K562 (cell line): ENCODE measurements at regions not wholly inside any gene's neighbourhood (a gene's known extent, or its start where the extent isn't known, plus 50 kb on each side); places are given as distances from the start of the nearest gene placed in this dataset.

Source experiments
- ATAC-seq: fragments of 200-7000 bp; cut with Tn5 transposase; 3 replicates; pipeline ENCODE4 v1.9.1; 2020; ENCODE audit warnings: moderate library complexity
- BruUV-seq: library from RNA; stranded (reverse); fragments of 400-500 nt; replicated peaks from 2 replicates; lab custom pipeline; 2021; lab: Mats Ljungman, UMichigan
- CTCF ChIA-PET: fragments of 300-600 bp; formaldehyde crosslinking; extraction: SDS; loops from one replicate; lab custom pipeline; 2021; ENCODE audit warnings: low intra/inter-chr PET ratio; lab: Yijun Ruan, JAX
- POLR2A ChIA-PET: fragments of 300-600, 350-650 bp; sonication (Branson Sonifier 250); formaldehyde crosslinking; extraction: SDS; loops from one replicate; lab custom pipeline; 2021; ENCODE audit warnings: antibody characterized with exemption, inconsistent platforms; lab: Yijun Ruan, JAX
- DNase-seq, 4 experiments: peaks; one replicate each; pipeline versions ENCODE4 v3.0.0 to v3.0.0-alpha.2; 2011 to 2018; ENCODE audit warnings: low spot score in 3 of 4, mixed read lengths in 3 of 4; ENCODE audit errors: extremely low read depth in 1 of 4
- FAIRE-seq: peaks from 2 replicates; lab custom pipeline; 2011; peaks lifted over from hg19 to GRCh38; lab: Jason Lieb, UNC
- H2AFZ ChIP-seq: 2 replicates; pipeline ENCODE4 v1.6.0; 2011; ENCODE audit warnings: low read depth, low read length, control low read depth, inconsistent platforms
- H3K27ac ChIP-seq: fragments of 200-600 bp; 3 replicates; pipeline ENCODE4 v1.8.0; 2011; ENCODE audit warnings: low read depth, mild to moderate bottlenecking, control low read depth, inconsistent platforms, low read length, moderate library complexity, mixed read lengths; ENCODE audit errors: extremely low read depth
- H3K27me3 ChIP-seq, 2 experiments: fragments of 300-600 bp in 1 of 2; 2 replicates in 1 of 2; 3 replicates in 1 of 2; pipeline versions ENCODE4 v1.6.0 to v1.8.0; 2011; ENCODE audit warnings: inconsistent platforms in 2 of 2, low read length in 2 of 2, mild to moderate bottlenecking in 1 of 2, mixed read lengths in 1 of 2, moderate library complexity in 1 of 2; ENCODE audit not compliant: control insufficient read depth in 2 of 2, insufficient read depth in 2 of 2
- H3K36me3 ChIP-seq: fragments of 300-600 bp; 3 replicates; pipeline ENCODE4 v1.8.0; 2011; ENCODE audit warnings: mild to moderate bottlenecking, low read length, inconsistent platforms; ENCODE audit not compliant: control insufficient read depth, insufficient read depth
- H3K4me1 ChIP-seq, 2 experiments: fragments of 200-600 bp in 1 of 2; replicated peaks in 1 of 2; 2 replicates in 1 of 2; 3 replicates in 1 of 2; pipeline versions ENCODE4 v1.5.1 to v1.8.0; 2011; ENCODE audit warnings: inconsistent platforms in 2 of 2, low read length in 2 of 2, mild to moderate bottlenecking in 1 of 2, mixed read lengths in 1 of 2, moderate library complexity in 1 of 2; ENCODE audit not compliant: control insufficient read depth in 2 of 2, insufficient read depth in 2 of 2
- H3K4me2 ChIP-seq: 2 replicates; pipeline ENCODE4 v1.6.1; 2011; ENCODE audit warnings: low read length, control low read depth, inconsistent platforms, mixed read lengths; ENCODE audit not compliant: insufficient read depth
- H3K4me3 ChIP-seq: fragments of 200-600 bp; sonication (generic), shearing (Covaris generic); 2 replicates; pipeline ENCODE4 v1.5.1; 2016; ENCODE audit warnings: control low read depth, inconsistent platforms
- H3K79me2 ChIP-seq: fragments of 200-600 bp; 3 replicates; pipeline ENCODE4 v1.8.0; 2011; ENCODE audit warnings: low read length, inconsistent platforms; ENCODE audit not compliant: control insufficient read depth, insufficient read depth
- H3K9ac ChIP-seq, 2 experiments: 2 replicates each; pipeline versions ENCODE4 v1.6.0 to v1.6.1; 2011; ENCODE audit warnings: low read depth in 2 of 2, low read length in 2 of 2, control low read depth in 1 of 2, inconsistent platforms in 1 of 2, mild to moderate bottlenecking in 1 of 2, mixed read lengths in 1 of 2; ENCODE audit not compliant: insufficient read depth in 1 of 2
- H3K9me1 ChIP-seq: one replicate; pipeline ENCODE4 v1.6.0; 2011; ENCODE audit warnings: inconsistent platforms, mild to moderate bottlenecking, low read length, moderate library complexity; ENCODE audit not compliant: control insufficient read depth, insufficient read depth
- H3K9me3 ChIP-seq: replicated peaks from 2 replicates; pipeline ENCODE4 v1.5.1; 2011; ENCODE audit warnings: low read depth, low read length, inconsistent platforms; ENCODE audit not compliant: control insufficient read depth, insufficient read depth
- H4K20me1 ChIP-seq: replicated peaks from 2 replicates; pipeline ENCODE4 v1.6.1; 2011; ENCODE audit warnings: low read length, inconsistent platforms, mixed read lengths; ENCODE audit not compliant: control insufficient read depth, insufficient read depth
- BCL6 ChIP-seq: fragments of 250-450 bp; sonication (Bioruptor Pico); IDR thresholded peaks from 2 replicates; pipeline ENCODE4 v1.4.0; 2020
- FOXP1 ChIP-seq: sonication (generic); formaldehyde crosslinking; IDR thresholded peaks from 2 replicates; pipeline ENCODE4 v1.8.0; 2022; ENCODE audit warnings: mild to moderate bottlenecking, missing genetic modification reagents
- KAT2B ChIP-seq: IDR thresholded peaks from one replicate; pipeline ENCODE4 v1.6.1; 2012; ENCODE audit warnings: low read depth, mild to moderate bottlenecking, control low read depth, inconsistent platforms, low read length, moderate library complexity
- KDM5B ChIP-seq: fragments of 200-600 bp; sonication (generic); IDR thresholded peaks from 2 replicates; pipeline ENCODE4 v1.6.1; 2012; ENCODE audit warnings: low read depth, mild to moderate bottlenecking, moderate library complexity, low read length, control low read depth, inconsistent platforms; ENCODE audit not compliant: insufficient replicate concordance
- MED1 ChIP-seq: sonication (generic); formaldehyde crosslinking; IDR thresholded peaks from 2 replicates; pipeline ENCODE4 v1.8.1; 2023; ENCODE audit warnings: missing genetic modification reagents, borderline replicate concordance
- ZNF12 ChIP-seq: sonication (generic); formaldehyde crosslinking; IDR thresholded peaks from 2 replicates; pipeline ENCODE4 v1.4.0; 2020; ENCODE audit warnings: mild to moderate bottlenecking, missing genetic modification reagents
- WGBS: fragments of 100-300 bp; shearing (Covaris generic); methylation state at CpG from one replicate; pipeline ENCODE4 v1.1.6; 2016; ENCODE audit warnings: low coverage, mixed read lengths; ENCODE audit not compliant: insufficient coverage; ENCODE audit errors: missing lambda C conversion rate; 5-methylcytosine and 5-hydroxymethylcytosine counted together
- in situ Hi-C: fragments of 300-500 bp; cut with MboI; formaldehyde crosslinking; loops from 4 replicates; pipeline ENCODE4 v1.15.0; 2018; ENCODE audit warnings: inconsistent platforms, mixed read lengths
- intact Hi-C: fragments of 100-400 bp; cut with micrococcal nuclease; formaldehyde crosslinking; loops from 2 replicates; pipeline ENCODE4 v1.14.2; 2022
- TF ChIP-seq, protein P1 (sequence below): fragments of 250-450 bp; sonication (Bioruptor Pico); IDR thresholded peaks from 2 replicates; pipeline ENCODE4 v1.5.0; 2020; ENCODE audit warnings: mild to moderate bottlenecking
- TF ChIP-seq, protein P2 (sequence below): fragments of 450-650 bp; formaldehyde crosslinking; IDR thresholded peaks from 2 replicates; pipeline ENCODE4 v1.4.0; 2020; ENCODE audit warnings: mild to moderate bottlenecking, mixed read lengths
- TF ChIP-seq, protein P3 (sequence below): fragments of 450-650 bp; IDR thresholded peaks from 2 replicates; pipeline ENCODE4 v1.7.1; 2018; ENCODE audit warnings: mild to moderate bottlenecking, low read depth; ENCODE audit not compliant: partially characterized antibody
- TF ChIP-seq, protein P4 (sequence below): fragments of 450-650 bp; IDR thresholded peaks from 2 replicates; pipeline ENCODE4 v1.6.1; 2018; ENCODE audit warnings: mild to moderate bottlenecking, low read depth; ENCODE audit not compliant: partially characterized antibody

DNA sequence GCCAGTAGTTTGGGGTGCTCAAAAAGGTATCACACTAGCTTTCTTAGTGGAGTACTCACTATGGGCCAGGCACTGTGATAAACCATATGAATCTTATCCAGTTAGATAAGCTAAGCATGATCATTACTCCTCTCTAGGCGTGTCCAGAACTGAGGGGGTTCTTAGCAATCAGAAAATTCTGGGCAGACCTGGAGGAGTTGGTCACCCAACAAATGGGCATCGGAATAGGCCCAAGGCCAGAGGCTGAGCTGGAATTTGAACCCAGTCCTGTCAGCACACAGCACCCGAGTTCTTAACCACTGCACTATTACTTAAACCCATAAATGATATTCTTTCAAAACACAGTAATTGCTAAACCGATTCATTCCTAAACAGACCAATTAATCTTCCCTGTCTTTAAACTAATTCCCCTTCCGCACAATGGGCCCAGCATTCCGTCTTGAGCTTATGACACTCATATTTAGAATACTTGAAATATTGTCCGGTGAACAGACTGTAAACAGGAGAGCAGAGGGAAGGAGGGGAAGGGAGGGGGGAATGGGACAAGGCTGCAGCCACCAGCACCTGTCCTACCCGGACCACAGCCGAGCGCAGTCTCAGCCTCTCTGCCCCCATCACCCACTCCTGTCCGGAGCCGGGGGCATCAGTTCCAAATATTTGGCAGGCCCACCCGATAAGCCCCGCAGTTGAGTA, 113.0 kb upstream of the GADD45A start (continued):
- TF ChIP-seq, protein P1, sequence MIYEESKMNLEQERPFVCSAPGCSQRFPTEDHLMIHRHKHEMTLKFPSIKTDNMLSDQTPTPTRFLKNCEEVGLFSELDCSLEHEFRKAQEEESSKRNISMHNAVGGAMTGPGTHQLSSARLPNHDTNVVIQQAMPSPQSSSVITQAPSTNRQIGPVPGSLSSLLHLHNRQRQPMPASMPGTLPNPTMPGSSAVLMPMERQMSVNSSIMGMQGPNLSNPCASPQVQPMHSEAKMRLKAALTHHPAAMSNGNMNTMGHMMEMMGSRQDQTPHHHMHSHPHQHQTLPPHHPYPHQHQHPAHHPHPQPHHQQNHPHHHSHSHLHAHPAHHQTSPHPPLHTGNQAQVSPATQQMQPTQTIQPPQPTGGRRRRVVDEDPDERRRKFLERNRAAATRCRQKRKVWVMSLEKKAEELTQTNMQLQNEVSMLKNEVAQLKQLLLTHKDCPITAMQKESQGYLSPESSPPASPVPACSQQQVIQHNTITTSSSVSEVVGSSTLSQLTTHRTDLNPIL = no peak
- no peak for TF ChIP-seq ZNF12

DNA sequence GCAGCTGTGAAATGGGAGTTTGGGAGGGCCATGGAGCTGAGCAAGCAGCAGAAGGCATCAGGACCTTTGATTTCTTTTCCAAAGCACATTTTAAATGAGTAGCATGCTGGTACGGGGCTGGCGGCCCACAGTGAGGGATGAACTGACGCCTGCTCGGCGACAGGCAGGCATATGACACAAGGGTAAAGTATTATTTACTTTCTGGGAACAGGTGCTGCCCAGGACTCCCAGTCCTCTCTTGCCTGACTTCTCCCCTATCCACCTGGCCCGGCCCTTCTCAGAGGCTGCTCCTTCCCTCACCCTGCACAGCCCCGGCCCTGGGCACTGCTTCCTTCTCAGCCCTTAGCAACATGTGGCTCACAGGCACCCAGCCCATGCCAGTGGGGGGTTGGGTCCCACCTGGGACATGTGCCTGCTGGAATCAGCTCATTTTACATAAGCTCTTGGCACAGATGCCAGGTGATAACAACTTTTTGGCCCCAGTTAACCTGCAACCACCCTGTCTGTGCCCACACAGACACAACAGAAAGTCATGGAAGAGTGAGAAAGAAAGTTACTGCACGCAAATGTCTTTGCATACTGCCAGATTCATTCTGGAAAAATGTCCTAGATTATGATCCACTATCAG, 112.3 kb upstream of the GADD45A start:
- Histone ChIP-seq H4K20me1 (no peaks in the 10 kb centered on the region), H2AFZ (no peak overlapping the region), H3K9me3 (no peaks in the 10 kb centered on the region), H3K36me3 (no peaks in the 10 kb centered on the region), H3K27me3 (no peaks in the 10 kb centered on the region), H3K4me3 (no peak overlapping the region), H3K4me1 (peaks cover 0 to 20% of the 10 kb centered on the region in 2 experiments; a peak in 3 of 5 replicates), H3K79me2 (no peaks in the 10 kb centered on the region), H3K4me2 (no peak overlapping the region), H3K9ac (no peak overlapping the region), H3K9me1 (no peaks in the 10 kb centered on the region), H3K27ac (no peak overlapping the region)
- no TSS peak for BruUV-seq
- ChIA-PET CTCF (interaction anchor here (0.6 kb wide), 1 partner anchor 115 kb away, joined by 3 read pairs; no protein-coding TSS in a partner anchor), POLR2A (interaction anchor here (0.6 to 3.1 kb wide), 6 partner anchors 9 to 183 kb away, joined by 3 to 10 read pairs (median 3); no protein-coding TSS in a partner anchor)
- WGBS = 68% methylated on average over 8 of the region's 8 CpGs
- FAIRE-seq (no peak), DNase-seq (no peak), ATAC-seq (no peak)
- in situ Hi-C loops (no loop called here), intact Hi-C loops (no loop called here)
- TF ChIP-seq BCL6 (CRISPR knock-in tag) (no peak), KAT2B (no peak), MED1 (CRISPR knock-in tag) (no peak), KDM5B (no peak), FOXP1 (CRISPR knock-in tag) (no peak)
- TF ChIP-seq, protein P2, sequence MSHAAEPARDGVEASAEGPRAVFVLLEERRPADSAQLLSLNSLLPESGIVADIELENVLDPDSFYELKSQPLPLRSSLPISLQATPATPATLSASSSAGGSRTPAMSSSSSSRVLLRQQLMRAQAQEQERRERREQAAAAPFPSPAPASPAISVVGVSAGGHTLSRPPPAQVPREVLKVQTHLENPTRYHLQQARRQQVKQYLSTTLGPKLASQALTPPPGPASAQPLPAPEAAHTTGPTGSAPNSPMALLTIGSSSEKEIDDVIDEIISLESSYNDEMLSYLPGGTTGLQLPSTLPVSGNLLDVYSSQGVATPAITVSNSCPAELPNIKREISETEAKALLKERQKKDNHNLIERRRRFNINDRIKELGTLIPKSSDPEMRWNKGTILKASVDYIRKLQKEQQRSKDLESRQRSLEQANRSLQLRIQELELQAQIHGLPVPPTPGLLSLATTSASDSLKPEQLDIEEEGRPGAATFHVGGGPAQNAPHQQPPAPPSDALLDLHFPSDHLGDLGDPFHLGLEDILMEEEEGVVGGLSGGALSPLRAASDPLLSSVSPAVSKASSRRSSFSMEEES = no peak
- TF ChIP-seq, protein P3, sequence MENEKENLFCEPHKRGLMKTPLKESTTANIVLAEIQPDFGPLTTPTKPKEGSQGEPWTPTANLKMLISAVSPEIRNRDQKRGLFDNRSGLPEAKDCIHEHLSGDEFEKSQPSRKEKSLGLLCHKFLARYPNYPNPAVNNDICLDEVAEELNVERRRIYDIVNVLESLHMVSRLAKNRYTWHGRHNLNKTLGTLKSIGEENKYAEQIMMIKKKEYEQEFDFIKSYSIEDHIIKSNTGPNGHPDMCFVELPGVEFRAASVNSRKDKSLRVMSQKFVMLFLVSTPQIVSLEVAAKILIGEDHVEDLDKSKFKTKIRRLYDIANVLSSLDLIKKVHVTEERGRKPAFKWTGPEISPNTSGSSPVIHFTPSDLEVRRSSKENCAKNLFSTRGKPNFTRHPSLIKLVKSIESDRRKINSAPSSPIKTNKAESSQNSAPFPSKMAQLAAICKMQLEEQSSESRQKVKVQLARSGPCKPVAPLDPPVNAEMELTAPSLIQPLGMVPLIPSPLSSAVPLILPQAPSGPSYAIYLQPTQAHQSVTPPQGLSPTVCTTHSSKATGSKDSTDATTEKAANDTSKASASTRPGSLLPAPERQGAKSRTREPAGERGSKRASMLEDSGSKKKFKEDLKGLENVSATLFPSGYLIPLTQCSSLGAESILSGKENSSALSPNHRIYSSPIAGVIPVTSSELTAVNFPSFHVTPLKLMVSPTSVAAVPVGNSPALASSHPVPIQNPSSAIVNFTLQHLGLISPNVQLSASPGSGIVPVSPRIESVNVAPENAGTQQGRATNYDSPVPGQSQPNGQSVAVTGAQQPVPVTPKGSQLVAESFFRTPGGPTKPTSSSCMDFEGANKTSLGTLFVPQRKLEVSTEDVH = no peak
- TF ChIP-seq, protein P4, sequence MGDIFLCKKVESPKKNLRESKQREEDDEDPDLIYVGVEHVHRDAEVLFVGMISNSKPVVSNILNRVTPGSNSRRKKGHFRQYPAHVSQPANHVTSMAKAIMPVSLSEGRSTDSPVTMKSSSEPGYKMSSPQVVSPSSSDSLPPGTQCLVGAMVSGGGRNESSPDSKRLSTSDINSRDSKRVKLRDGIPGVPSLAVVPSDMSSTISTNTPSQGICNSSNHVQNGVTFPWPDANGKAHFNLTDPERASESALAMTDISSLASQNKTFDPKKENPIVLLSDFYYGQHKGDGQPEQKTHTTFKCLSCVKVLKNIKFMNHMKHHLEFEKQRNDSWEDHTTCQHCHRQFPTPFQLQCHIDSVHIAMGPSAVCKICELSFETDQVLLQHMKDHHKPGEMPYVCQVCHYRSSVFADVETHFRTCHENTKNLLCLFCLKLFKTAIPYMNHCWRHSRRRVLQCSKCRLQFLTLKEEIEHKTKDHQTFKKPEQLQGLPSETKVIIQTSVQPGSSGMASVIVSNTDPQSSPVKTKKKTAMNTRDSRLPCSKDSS = no peak
